Endothelial cell of umbilical vein (primary cell): ENCODE measurements at regions not wholly inside any gene's neighbourhood (a gene's known extent, or its start where the extent isn't known, plus 50 kb on each side); places are given as distances from the start of the nearest gene placed in this dataset.

Experiments
- BruUV-seq: library from RNA; stranded (reverse); fragments of 400-500 nt; replicated peaks from 2 replicates; lab custom pipeline; 2021; lab: Mats Ljungman, UMichigan
- CTCF ChIA-PET: fragments of 300-600, 350-600 bp; sonication (Branson Sonifier 250); formaldehyde crosslinking; loops from one replicate; lab custom pipeline; 2021; ENCODE audit warnings: antibody characterized with exemption, inconsistent platforms; lab: Charles Lee
- POLR2A ChIA-PET: fragments of 300-600, 350-600 bp; sonication (Branson Sonifier 250); formaldehyde crosslinking; loops from one replicate; lab custom pipeline; 2021; ENCODE audit warnings: antibody characterized with exemption, inconsistent platforms; lab: Charles Lee
- DNase-seq: peaks from one replicate; pipeline ENCODE4 v3.0.0-alpha.2; 2011; ENCODE audit warnings: low read depth, low spot score
- FAIRE-seq: peaks from 2 replicates; lab custom pipeline; 2011; peaks lifted over from hg19 to GRCh38; lab: Jason Lieb, UNC
- H2AFZ ChIP-seq: 2 replicates; pipeline ENCODE4 v1.6.0; 2012; ENCODE audit warnings: low read depth, low read length, control low read depth, inconsistent platforms
- H3K27ac ChIP-seq: 2 replicates; pipeline ENCODE4 v1.5.1; 2011; ENCODE audit warnings: low read depth, mild to moderate bottlenecking, control low read depth, low read length, moderate library complexity; ENCODE audit not compliant: insufficient read depth
- H3K27me3 ChIP-seq, 2 experiments: 2 replicates each; pipeline versions ENCODE4 v1.6.0 to v1.6.1; 2011; ENCODE audit warnings: low read length in 2 of 2, mixed read lengths in 1 of 2; ENCODE audit not compliant: control insufficient read depth in 2 of 2, insufficient read depth in 2 of 2
- H3K36me3 ChIP-seq, 2 experiments: 2 replicates in 1 of 2; 3 replicates in 1 of 2; pipeline ENCODE4 v1.5.1; 2011; ENCODE audit warnings: low read length in 2 of 2, mild to moderate bottlenecking in 1 of 2, moderate library complexity in 1 of 2; ENCODE audit not compliant: control insufficient read depth in 2 of 2, insufficient read depth in 2 of 2; ENCODE audit errors: extremely low read depth in 1 of 2
- H3K4me1 ChIP-seq: 3 replicates; pipeline ENCODE4 v1.5.1; 2011; ENCODE audit warnings: mild to moderate bottlenecking, low read length; ENCODE audit not compliant: control insufficient read depth, insufficient read depth; ENCODE audit errors: extremely low read depth
- H3K4me2 ChIP-seq: 2 replicates; pipeline ENCODE4 v1.6.1; 2011; ENCODE audit warnings: low read length, control low read depth, mixed read lengths; ENCODE audit not compliant: insufficient read depth
- H3K4me3 ChIP-seq, 3 experiments: fragments of 200-600 bp in 1 of 3; sonication (generic), shearing (Covaris generic) in 1 of 3; replicated peaks in 1 of 3; 2 replicates each; pipeline ENCODE4 v1.5.1; 2011 to 2016; ENCODE audit warnings: control low read depth in 3 of 3, low read length in 3 of 3, mild to moderate bottlenecking in 2 of 3, inconsistent platforms in 1 of 3, low read depth in 1 of 3, moderate library complexity in 1 of 3; ENCODE audit not compliant: insufficient read depth in 1 of 3
- H3K79me2 ChIP-seq: 2 replicates; pipeline ENCODE4 v1.6.0; 2012; ENCODE audit warnings: low read length, inconsistent platforms; ENCODE audit not compliant: control insufficient read depth, insufficient read depth
- H3K9ac ChIP-seq: replicated peaks from 2 replicates; pipeline ENCODE3; 2011; ENCODE audit warnings: low read length, control low read depth; ENCODE audit not compliant: insufficient read depth; ENCODE audit errors: extremely low read depth
- H3K9me1 ChIP-seq: replicated peaks from 3 replicates; pipeline ENCODE4 v1.6.0; 2011; ENCODE audit warnings: mild to moderate bottlenecking, low read length; ENCODE audit not compliant: control insufficient read depth, insufficient read depth; ENCODE audit errors: extremely low read depth
- H3K9me3 ChIP-seq: replicated peaks from 2 replicates; pipeline ENCODE4 v1.5.1; 2012; ENCODE audit warnings: low read length, inconsistent platforms; ENCODE audit not compliant: control insufficient read depth, insufficient read depth
- H4K20me1 ChIP-seq: replicated peaks from 2 replicates; pipeline ENCODE3; 2011; ENCODE audit warnings: mild to moderate bottlenecking, low read length; ENCODE audit not compliant: control insufficient read depth, insufficient read depth; ENCODE audit errors: extremely low read depth
- CTCF ChIP-seq, 2 donors: IDR thresholded peaks; 1 replicate in 1 of 2; 2 replicates in 1 of 2; pipeline ENCODE4 v1.5.1; 2011; ENCODE audit warnings: low read length in 2 of 2, mild to moderate bottlenecking in 2 of 2, moderate library complexity in 2 of 2, control low read depth in 1 of 2, inconsistent platforms in 1 of 2, low read depth in 1 of 2; ENCODE audit not compliant: insufficient read depth in 1 of 2; ENCODE audit errors: extremely low read depth in 1 of 2
- FOS ChIP-seq: IDR thresholded peaks from 2 replicates; pipeline ENCODE4 v1.6.1; 2011; ENCODE audit warnings: mild to moderate bottlenecking, low read length, moderate library complexity, borderline replicate concordance; ENCODE audit not compliant: insufficient read depth
- GATA2 ChIP-seq: IDR thresholded peaks from 2 replicates; pipeline ENCODE4 v1.7.0; 2011; ENCODE audit warnings: low read depth, mild to moderate bottlenecking, moderate library complexity, mixed read lengths, low read length; ENCODE audit not compliant: insufficient read length, insufficient read depth
- JUN ChIP-seq: IDR thresholded peaks from 2 replicates; pipeline ENCODE4 v1.6.1; 2011; ENCODE audit warnings: borderline replicate concordance, low read depth; ENCODE audit not compliant: insufficient read length, insufficient read depth
- MYC ChIP-seq: IDR thresholded peaks from one replicate; pipeline ENCODE4 v1.6.1; 2011; ENCODE audit warnings: mild to moderate bottlenecking, low read depth, low read length
- POLR2A ChIP-seq: IDR thresholded peaks from 2 replicates; pipeline ENCODE4 v1.6.1; 2012; ENCODE audit warnings: low read depth, mild to moderate bottlenecking, control low read depth, low read length
- POLR2AphosphoS5 ChIP-seq: IDR thresholded peaks from 2 replicates; pipeline ENCODE4 v1.6.1; 2012; ENCODE audit warnings: low read depth, mild to moderate bottlenecking, control low read depth, low read length, moderate library complexity; ENCODE audit not compliant: insufficient read depth
- dilution Hi-C: fragments of 300-500 bp; cut with MboI; formaldehyde crosslinking; loops from one replicate; pipeline ENCODE4 v1.15.0; 2019; ENCODE audit warnings: low sequenced_read_pairs; ENCODE audit not compliant: extremely low pct_ligation_motif_present
- intact Hi-C: fragments of 100-400 bp; cut with micrococcal nuclease; formaldehyde crosslinking; loops from one replicate; pipeline ENCODE4 v1.10.0; 2022

GRCh38 chr20:54772893-54773642, 297.7 kb downstream of the DOK5 start:
- Histone ChIP-seq H3K9ac (no peak overlapping the region), H3K4me2 (no peak overlapping the region), H3K36me3 (no peaks in the 10 kb centered on the region), H3K9me3 (peaks cover 7% of the 10 kb centered on the region), H3K27ac (no peak overlapping the region), H4K20me1 (no peaks in the 10 kb centered on the region), H3K4me1 (no peaks in the 10 kb centered on the region), H2AFZ (no peak overlapping the region), H3K79me2 (no peaks in the 10 kb centered on the region), H3K9me1 (no peaks in the 10 kb centered on the region), H3K27me3 (no peaks in the 10 kb centered on the region), H3K4me3 (no peak overlapping the region)
- no TSS peak for BruUV-seq
- FAIRE-seq (no peak), DNase-seq (no peak)
- ChIA-PET POLR2A (no interaction called here), CTCF (no interaction called here)
- intact Hi-C loops = no loop called here
- dilution Hi-C loops = no loop called here
- no peak for TF ChIP-seq GATA2
- TF ChIP-seq JUN = no peak
- no peak for TF ChIP-seq CTCF (IDR thresholded peaks at IDR 0.05; ENCODE audit: extremely low read depth in 1 of 2, insufficient read depth in 1 of 2, low read depth in 1 of 2, low read length in 2 of 2)
- TF ChIP-seq MYC = no peak
- TF ChIP-seq POLR2AphosphoS5 = no peak
- TF ChIP-seq POLR2A = no peak
- TF ChIP-seq FOS = no peak
